ENCODE measurements at regions not wholly inside any gene's neighbourhood (a gene's known extent, or its start where the extent isn't known, plus 50 kb on each side); places are given as distances from the start of the nearest gene placed in this dataset.

DNA sequence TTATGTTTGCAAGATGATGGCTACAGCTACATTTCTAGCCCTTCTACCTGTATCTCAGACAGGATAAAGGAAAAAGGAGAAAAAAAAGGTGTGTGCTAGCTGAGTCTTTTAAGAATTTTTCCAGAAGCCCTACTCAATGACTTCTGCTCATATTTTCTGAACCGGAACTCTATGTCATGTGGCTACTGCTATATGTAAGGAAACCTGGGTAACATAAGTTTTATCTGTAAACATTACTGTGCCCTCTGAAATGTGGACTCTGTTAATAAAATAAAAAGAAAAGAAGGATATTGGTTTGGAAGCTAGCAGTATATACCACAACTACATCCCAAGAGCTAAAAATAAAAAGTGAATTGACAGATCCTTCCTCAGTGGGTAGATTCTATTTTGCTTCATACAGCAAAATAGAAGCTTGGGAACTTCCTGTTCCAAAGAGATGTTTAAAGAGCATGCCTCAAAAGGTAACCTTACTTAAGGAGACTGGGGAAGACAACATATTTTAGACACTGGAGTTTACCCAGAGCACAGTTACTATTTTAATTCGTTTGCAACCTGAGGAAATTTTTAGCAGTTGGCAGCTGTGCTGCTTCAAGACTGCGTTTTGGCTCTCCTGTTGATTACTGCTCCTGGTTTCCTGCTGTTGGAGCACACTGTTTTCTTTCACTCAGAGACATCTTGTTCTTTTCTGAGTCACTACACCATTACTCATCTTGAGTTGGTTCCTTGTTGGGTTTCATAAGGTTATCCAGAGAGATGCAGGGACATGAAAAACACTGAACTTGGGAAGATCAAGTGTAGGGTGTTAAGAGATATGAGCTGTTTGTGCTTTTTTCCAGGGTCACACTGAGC lies 280.7 kb downstream of the NFKBIZ start:
- Mint-ChIP-seq H3K27me3 (ENCODE audit: insufficient read depth, unreplicated experiment) (no peaks in the 10 kb centered on the region), H3K9me3 (ENCODE audit: unreplicated experiment) (no peaks in the 10 kb centered on the region), H3K4me3 (ENCODE audit: unreplicated experiment) (peak overlapping the region; percentile 43), H3K27ac (ENCODE audit: low read depth, unreplicated experiment) (peak overlapping the region; percentile 83), H3K4me1 (ENCODE audit: insufficient read depth, unreplicated experiment) (peaks cover 43% of the 10 kb centered on the region), H3K36me3 (ENCODE audit: insufficient read depth, unreplicated experiment) (no peaks in the 10 kb centered on the region)
- peak; percentile 83 for DNase-seq (ENCODE audit: unreplicated experiment)
- CTCF ChIA-PET = interaction anchor here (0.9 to 2.0 kb wide), 2 partner anchors 68 to 95 kb away, joined by 3 to 8 read pairs; no protein-coding TSS in a partner anchor
- POLR2A ChIA-PET = interaction anchor here (0.6 to 2.4 kb wide), 22 partner anchors 9 to 557 kb away, joined by 3 to 20 read pairs (median 4); partner anchors contain the start of gene NFKBIZ
- TSS peak; percentile 68 for BruUV-seq (replicated peaks)
- TF ChIP-seq, protein P1, sequence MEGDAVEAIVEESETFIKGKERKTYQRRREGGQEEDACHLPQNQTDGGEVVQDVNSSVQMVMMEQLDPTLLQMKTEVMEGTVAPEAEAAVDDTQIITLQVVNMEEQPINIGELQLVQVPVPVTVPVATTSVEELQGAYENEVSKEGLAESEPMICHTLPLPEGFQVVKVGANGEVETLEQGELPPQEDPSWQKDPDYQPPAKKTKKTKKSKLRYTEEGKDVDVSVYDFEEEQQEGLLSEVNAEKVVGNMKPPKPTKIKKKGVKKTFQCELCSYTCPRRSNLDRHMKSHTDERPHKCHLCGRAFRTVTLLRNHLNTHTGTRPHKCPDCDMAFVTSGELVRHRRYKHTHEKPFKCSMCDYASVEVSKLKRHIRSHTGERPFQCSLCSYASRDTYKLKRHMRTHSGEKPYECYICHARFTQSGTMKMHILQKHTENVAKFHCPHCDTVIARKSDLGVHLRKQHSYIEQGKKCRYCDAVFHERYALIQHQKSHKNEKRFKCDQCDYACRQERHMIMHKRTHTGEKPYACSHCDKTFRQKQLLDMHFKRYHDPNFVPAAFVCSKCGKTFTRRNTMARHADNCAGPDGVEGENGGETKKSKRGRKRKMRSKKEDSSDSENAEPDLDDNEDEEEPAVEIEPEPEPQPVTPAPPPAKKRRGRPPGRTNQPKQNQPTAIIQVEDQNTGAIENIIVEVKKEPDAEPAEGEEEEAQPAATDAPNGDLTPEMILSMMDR (IDR thresholded peaks at IDR 0.05; ENCODE audit: unreplicated experiment) = no peak
- intact Hi-C loops (cut with micrococcal nuclease) = no loop called here

DNA sequence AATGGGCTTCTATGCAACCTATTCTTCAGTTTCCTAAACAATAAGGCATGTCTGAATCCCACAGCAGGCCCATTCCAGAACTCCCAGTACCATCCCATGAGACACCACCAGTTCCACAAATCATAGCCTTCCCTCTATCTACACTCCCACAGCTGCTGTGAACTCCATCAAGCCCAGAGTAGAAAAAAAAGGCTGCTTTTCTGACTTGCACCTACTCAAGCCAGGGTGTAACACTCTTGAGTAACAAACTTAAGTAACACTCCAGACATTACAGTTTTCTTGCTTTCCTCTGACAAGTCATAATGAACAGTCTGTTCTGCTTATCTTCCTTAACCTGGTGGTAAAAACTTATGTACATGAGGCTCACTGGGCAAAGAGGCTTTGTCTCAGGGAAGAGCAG lies 283.1 kb downstream of the NFKBIZ start:
- no peaks in the 10 kb centered on the region for H3K9me3 Mint-ChIP-seq (ENCODE audit: unreplicated experiment)
- CTCF ChIA-PET = interaction anchor here (0.7 to 1.6 kb wide), 4 partner anchors 8 to 218 kb away, joined by 3 to 4 read pairs (median 3); no protein-coding TSS in a partner anchor
- intact Hi-C loops (cut with micrococcal nuclease) = loop anchor here (2.0 kb wide), 1 partner anchor 24 kb away; no protein-coding TSS in a partner anchor

DNA sequence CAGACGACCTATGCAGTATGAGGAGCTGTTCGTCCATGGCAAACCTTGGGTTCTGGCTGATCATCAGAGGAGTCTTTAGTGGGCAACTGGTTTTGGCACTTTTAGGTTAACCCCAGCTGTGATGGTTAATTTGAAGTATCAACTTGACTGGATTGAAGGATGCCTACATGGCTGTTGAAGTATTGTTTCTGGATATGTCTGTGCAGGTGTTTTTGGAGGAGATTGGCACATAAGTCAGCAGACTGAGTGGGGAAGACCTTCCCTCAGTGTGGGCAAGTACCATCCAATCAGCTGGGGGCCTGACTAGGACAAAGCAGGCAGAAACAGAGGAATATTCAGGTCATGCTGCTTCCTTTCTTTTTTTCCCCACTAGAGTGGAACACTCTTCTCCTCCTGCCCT lies 284.1 kb downstream of the NFKBIZ start:
- Mint-ChIP-seq H3K4me3 (ENCODE audit: unreplicated experiment) (no peak overlapping the region), H3K27me3 (ENCODE audit: insufficient read depth, unreplicated experiment) (no peaks in the 10 kb centered on the region), H3K9me3 (ENCODE audit: unreplicated experiment) (no peaks in the 10 kb centered on the region), H3K27ac (ENCODE audit: low read depth, unreplicated experiment) (peak overlapping the region; percentile 83), H3K36me3 (ENCODE audit: insufficient read depth, unreplicated experiment) (no peaks in the 10 kb centered on the region), H3K4me1 (ENCODE audit: insufficient read depth, unreplicated experiment) (peaks cover 36% of the 10 kb centered on the region)
- ChIA-PET CTCF (interaction anchor here (0.6 to 1.6 kb wide), 4 partner anchors 7 to 310 kb away, joined by 3 to 4 read pairs (median 3); no protein-coding TSS in a partner anchor), POLR2A (interaction anchor here (0.6 to 2.0 kb wide), 6 partner anchors 9 to 306 kb away, joined by 3 to 6 read pairs (median 3); no protein-coding TSS in a partner anchor)
- no peak for DNase-seq (ENCODE audit: unreplicated experiment)
- intact Hi-C loops (cut with micrococcal nuclease) = loop anchor here (2.0 kb wide), 1 partner anchor 23 kb away; no protein-coding TSS in a partner anchor
- no TSS peak for BruUV-seq (replicated peaks)
- TF ChIP-seq, protein P1 (IDR thresholded peaks at IDR 0.05; ENCODE audit: unreplicated experiment) = no peak

More for the DNA sequence above, 283.1 kb downstream of the NFKBIZ start:
- H3K36me3 Mint-ChIP-seq (ENCODE audit: insufficient read depth, unreplicated experiment) = no peaks in the 10 kb centered on the region
- POLR2A ChIA-PET = interaction anchor here (0.6 to 2.0 kb wide), 3 partner anchors 14 to 305 kb away, joined by 3 to 6 read pairs (median 6); no protein-coding TSS in a partner anchor
- peak overlapping the region; percentile 83 for H3K27ac Mint-ChIP-seq (ENCODE audit: low read depth, unreplicated experiment)
- BruUV-seq (replicated peaks) = no TSS peak
- TF ChIP-seq, protein P1 (IDR thresholded peaks at IDR 0.05; ENCODE audit: unreplicated experiment) = no peak
- H3K4me1 Mint-ChIP-seq (ENCODE audit: insufficient read depth, unreplicated experiment) = peaks cover 36% of the 10 kb centered on the region
- no peak for DNase-seq (ENCODE audit: unreplicated experiment)
- no peak overlapping the region for H3K4me3 Mint-ChIP-seq (ENCODE audit: unreplicated experiment)
- H3K27me3 Mint-ChIP-seq (ENCODE audit: insufficient read depth, unreplicated experiment) = no peaks in the 10 kb centered on the region

DNA sequence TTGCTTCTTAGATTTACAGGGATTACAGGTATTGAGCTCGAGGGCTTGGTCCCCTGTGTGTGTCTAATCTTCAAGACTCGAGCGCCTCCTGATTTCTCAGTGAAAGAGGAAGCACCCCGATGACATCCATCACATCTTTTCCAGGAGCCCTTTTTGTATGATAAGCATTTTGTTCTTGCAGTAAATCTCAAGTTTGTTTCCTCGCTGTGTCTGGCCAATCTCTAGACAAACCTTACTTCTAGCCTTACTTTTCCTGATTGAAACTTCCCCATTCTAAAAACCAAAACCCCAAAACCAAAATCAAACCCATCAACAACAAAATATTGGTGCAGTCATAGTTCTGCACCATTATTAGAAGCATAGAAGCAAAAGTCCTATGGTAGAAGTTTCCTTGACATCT lies 286.0 kb downstream of the NFKBIZ start:
- no peaks in the 10 kb centered on the region for H3K9me3 Mint-ChIP-seq (ENCODE audit: unreplicated experiment)
- peaks cover 28% of the 10 kb centered on the region for H3K4me1 Mint-ChIP-seq (ENCODE audit: insufficient read depth, unreplicated experiment)
- intact Hi-C loops (cut with micrococcal nuclease) = no loop called here
- H3K4me3 Mint-ChIP-seq (ENCODE audit: unreplicated experiment) = no peak overlapping the region
- H3K27me3 Mint-ChIP-seq (ENCODE audit: insufficient read depth, unreplicated experiment) = no peaks in the 10 kb centered on the region
- ChIA-PET POLR2A (no interaction called here), CTCF (interaction anchor here (0.6 to 1.3 kb wide), 3 partner anchors 90 to 428 kb away, joined by 3 to 4 read pairs (median 3); no protein-coding TSS in a partner anchor)
- TF ChIP-seq, protein P1 (IDR thresholded peaks at IDR 0.05; ENCODE audit: unreplicated experiment) = no peak
- no peaks in the 10 kb centered on the region for H3K36me3 Mint-ChIP-seq (ENCODE audit: insufficient read depth, unreplicated experiment)
- H3K27ac Mint-ChIP-seq (ENCODE audit: low read depth, unreplicated experiment) = no peak overlapping the region
- DNase-seq (ENCODE audit: unreplicated experiment) = no peak
- BruUV-seq (replicated peaks) = no TSS peak
